ENCODE measurements at regions not wholly inside any gene's neighbourhood (a gene's known extent, or its start where the extent isn't known, plus 50 kb on each side); places are given as distances from the start of the nearest gene placed in this dataset.

DNA sequence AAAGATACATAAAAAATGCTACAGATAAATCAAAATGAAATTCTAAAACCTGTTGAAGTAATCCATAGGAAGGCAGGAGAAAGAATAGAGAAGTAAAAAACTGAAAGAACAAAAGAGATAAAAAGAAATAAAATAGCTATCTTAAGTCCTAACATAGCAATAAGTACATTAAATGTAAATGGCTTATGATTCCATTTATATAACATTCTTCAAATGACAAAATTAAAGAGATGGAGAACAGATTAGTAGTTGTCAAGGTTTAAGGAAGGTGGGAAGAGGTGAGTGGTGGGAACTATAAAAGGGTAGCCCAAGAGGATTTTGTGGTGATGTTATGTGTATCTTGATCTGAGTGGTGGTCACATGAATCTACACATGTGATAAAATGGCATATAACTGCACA is 254.8 kb downstream of the FAM76B start:
- no peak overlapping the region for H3K4me3 ChIP-seq (ENCODE audit: insufficient read depth, low read depth, low read length)
- H3K9me3 ChIP-seq (ENCODE audit: control insufficient read depth, insufficient read depth, low read length): no peaks in the 10 kb centered on the region
- ChIA-PET CTCF (no interaction called here), POLR2A (ENCODE audit: unreplicated experiment) (interaction anchor here (0.6 kb wide), 1 partner anchor 175 kb away, joined by 4 read pairs; no protein-coding TSS in a partner anchor)
- TF ChIP-seq SMC3 (IDR thresholded peaks at IDR 0.05; ENCODE audit: low read depth, low read length) (no peak), POLR2A (IDR thresholded peaks at IDR 0.05; ENCODE audit: low read depth, low read length) (no peak), BHLHE40 (IDR thresholded peaks at IDR 0.05; ENCODE audit: low read depth, low read length) (no peak), NFE2L2 (IDR thresholded peaks at IDR 0.05; ENCODE audit: low read depth, low read length) (no peak), MAFK (IDR thresholded peaks at IDR 0.05; ENCODE audit: low read depth, low read length) (no peak), RAD21 (IDR thresholded peaks at IDR 0.05; ENCODE audit: low read length) (no peak), CEBPB (IDR thresholded peaks at IDR 0.05; ENCODE audit: low read depth, low read length) (no peak), FOS (IDR thresholded peaks at IDR 0.05; ENCODE audit: low read depth, low read length) (no peak), MAZ (IDR thresholded peaks at IDR 0.05; ENCODE audit: borderline replicate concordance, low read depth, low read length) (no peak)
- TF ChIP-seq, protein P1, sequence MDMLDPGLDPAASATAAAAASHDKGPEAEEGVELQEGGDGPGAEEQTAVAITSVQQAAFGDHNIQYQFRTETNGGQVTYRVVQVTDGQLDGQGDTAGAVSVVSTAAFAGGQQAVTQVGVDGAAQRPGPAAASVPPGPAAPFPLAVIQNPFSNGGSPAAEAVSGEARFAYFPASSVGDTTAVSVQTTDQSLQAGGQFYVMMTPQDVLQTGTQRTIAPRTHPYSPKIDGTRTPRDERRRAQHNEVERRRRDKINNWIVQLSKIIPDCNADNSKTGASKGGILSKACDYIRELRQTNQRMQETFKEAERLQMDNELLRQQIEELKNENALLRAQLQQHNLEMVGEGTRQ (IDR thresholded peaks at IDR 0.05; ENCODE audit: low read depth, low read length): no peak
- TF ChIP-seq, protein P2, sequence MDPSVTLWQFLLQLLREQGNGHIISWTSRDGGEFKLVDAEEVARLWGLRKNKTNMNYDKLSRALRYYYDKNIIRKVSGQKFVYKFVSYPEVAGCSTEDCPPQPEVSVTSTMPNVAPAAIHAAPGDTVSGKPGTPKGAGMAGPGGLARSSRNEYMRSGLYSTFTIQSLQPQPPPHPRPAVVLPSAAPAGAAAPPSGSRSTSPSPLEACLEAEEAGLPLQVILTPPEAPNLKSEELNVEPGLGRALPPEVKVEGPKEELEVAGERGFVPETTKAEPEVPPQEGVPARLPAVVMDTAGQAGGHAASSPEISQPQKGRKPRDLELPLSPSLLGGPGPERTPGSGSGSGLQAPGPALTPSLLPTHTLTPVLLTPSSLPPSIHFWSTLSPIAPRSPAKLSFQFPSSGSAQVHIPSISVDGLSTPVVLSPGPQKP (IDR thresholded peaks at IDR 0.05; ENCODE audit: borderline replicate concordance, low read depth, low read length): no peak
- H3K56ac ChIP-seq (ENCODE audit: extremely low read depth, insufficient read depth, low read length): no peak overlapping the region
- no peak overlapping the region for H2AFZ ChIP-seq (replicated peaks; ENCODE audit: low read length, poor library complexity)
- intact Hi-C loops (cut with micrococcal nuclease) (no loop called here), dilution Hi-C loops (cut with HindIII; ENCODE audit: low sequenced_read_pairs, unreplicated experiment) (no loop called here), in situ Hi-C loops (cut with MboI; ENCODE audit: low sequenced_read_pairs) (no loop called here)
- H4K91ac ChIP-seq (ENCODE audit: insufficient read depth, low read depth, low read length): no peak overlapping the region
- ATAC-seq (ENCODE audit: low read depth) (no peak), DNase-seq (no peak)
- H3K23ac ChIP-seq (ENCODE audit: low read depth, low read length): no peak overlapping the region
- H3K4me1 ChIP-seq (ENCODE audit: control insufficient read depth, insufficient read depth, low read length): no peaks in the 10 kb centered on the region
- no peak overlapping the region for H4K8ac ChIP-seq (ENCODE audit: low read depth in 2 of 2, low read length in 2 of 2)
- H3K27ac ChIP-seq (ENCODE audit: insufficient read depth, low read length): no peak overlapping the region
- no peak overlapping the region for H2BK5ac ChIP-seq (ENCODE audit: low read depth, low read length, poor library complexity, severe bottlenecking)
- no peak overlapping the region for H2BK120ac ChIP-seq (ENCODE audit: low read depth, low read length)
- no peak overlapping the region for H2AK9ac ChIP-seq (replicated peaks; ENCODE audit: low read depth, low read length, poor library complexity)
- H3K79me1 ChIP-seq (ENCODE audit: low read depth in 1 of 2, low read length in 2 of 2): no peaks in the 10 kb centered on the region
- H2AK5ac ChIP-seq (ENCODE audit: low read depth, low read length): no peak overlapping the region
- no peak overlapping the region for H3K18ac ChIP-seq (ENCODE audit: low read depth, low read length)
- H3K4ac ChIP-seq (ENCODE audit: low read depth, low read length): no peak overlapping the region
- H4K5ac ChIP-seq (ENCODE audit: low read depth, low read length): no peak overlapping the region
- no peak overlapping the region for H3K4me2 ChIP-seq (ENCODE audit: low read depth, low read length)
- H3K36me3 ChIP-seq (ENCODE audit: control insufficient read depth, insufficient read depth, low read length): no peaks in the 10 kb centered on the region
- no peaks in the 10 kb centered on the region for H3K9me1 ChIP-seq (ENCODE audit: insufficient read depth, low read length)
- no peak overlapping the region for H3K9ac ChIP-seq (ENCODE audit: low read depth, low read length)
- H2BK20ac ChIP-seq (ENCODE audit: low read depth, low read length): no peak overlapping the region
- BruUV-seq (replicated peaks): no TSS peak
- peaks cover 8% of the 10 kb centered on the region for H3K27me3 ChIP-seq (ENCODE audit: control insufficient read depth, insufficient read depth, low read length)
- no peak overlapping the region for H2BK15ac ChIP-seq (ENCODE audit: low read depth, low read length)
- no peak overlapping the region for H3K14ac ChIP-seq (replicated peaks; ENCODE audit: low read depth, low read length)
- no peaks in the 10 kb centered on the region for H4K20me1 ChIP-seq (ENCODE audit: insufficient read depth, low read length)

Measured in IMR-90 (cell line).